CD4-positive, alpha-beta T cell treated with Interferon gamma for 1 hour (primary cell): ENCODE measurements at regions not wholly inside any gene's neighbourhood (a gene's known extent, or its start where the extent isn't known, plus 50 kb on each side); places are given as distances from the start of the nearest gene placed in this dataset.
A peak's percentile ranks its signal among the peaks of the same experiment; 100 is the strongest.
"Not testable (repeated sequence)": the region's sequence is repeated elsewhere in the genome, so short reads cannot be mapped to it uniquely, and the experiment has no call there.

Experiments used
- DNase-seq: peaks from one replicate; pipeline ENCODE4 v3.0.0-alpha.2; 2020

DNA sequence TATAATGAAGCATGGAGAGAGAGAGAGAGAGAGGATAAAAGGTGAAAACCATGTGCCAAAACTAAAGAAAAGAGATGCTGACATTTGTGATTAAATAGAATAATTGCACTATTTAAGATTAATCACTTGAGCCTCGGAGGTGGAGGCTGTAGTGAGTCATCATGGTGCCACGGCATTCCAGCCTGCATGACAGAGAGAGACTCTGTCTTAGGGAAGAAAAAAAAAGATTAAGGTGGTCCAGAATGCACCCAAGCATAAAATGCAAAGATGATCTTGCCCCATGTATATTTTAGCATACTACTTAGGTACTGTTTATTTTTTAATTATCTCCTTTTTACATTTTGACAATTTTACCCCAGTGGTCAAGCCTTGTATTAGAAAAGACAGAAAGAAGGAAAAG, 742.5 kb downstream of the SPATA31A1 start:
- not testable (repeated sequence) for DNase-seq

DNA sequence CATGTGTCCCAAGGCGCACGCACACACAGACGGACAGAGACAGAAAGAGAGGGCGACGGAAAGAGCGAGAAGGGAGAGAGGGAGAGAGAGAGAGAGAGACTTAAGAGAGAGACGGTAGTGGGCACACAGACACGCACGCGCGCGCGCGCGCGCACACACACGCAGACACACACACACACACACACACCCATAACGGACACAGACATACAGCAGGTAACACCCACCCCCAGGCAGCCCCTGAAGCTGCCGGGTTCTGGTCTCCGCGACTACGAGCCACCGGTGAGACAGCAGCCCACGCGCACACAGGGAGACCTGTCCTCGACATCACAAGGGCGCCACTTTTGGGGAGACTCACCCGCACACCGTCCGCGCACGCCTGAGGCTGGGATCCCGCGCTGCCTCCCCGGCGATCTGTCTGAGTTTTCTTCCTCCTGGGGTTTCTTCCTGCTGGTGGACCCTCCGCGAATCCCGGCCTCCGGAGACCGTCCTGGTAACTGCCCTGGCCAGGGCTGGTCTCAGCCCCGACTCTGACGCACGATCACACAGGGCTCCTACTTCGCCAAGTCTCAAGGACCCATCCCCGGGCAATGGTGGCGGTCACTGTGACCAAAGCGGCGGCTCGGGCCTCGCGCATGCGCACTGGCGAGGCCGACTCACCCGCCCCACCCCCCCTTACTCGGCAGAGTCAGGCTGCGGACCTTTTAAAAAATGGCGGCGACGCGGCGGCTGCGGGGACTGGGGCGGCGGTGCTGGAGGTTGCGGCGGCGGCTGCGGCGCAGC, 750.7 kb downstream of the SPATA31A1 start:
- DNase-seq, result peak; percentile 47

DNA sequence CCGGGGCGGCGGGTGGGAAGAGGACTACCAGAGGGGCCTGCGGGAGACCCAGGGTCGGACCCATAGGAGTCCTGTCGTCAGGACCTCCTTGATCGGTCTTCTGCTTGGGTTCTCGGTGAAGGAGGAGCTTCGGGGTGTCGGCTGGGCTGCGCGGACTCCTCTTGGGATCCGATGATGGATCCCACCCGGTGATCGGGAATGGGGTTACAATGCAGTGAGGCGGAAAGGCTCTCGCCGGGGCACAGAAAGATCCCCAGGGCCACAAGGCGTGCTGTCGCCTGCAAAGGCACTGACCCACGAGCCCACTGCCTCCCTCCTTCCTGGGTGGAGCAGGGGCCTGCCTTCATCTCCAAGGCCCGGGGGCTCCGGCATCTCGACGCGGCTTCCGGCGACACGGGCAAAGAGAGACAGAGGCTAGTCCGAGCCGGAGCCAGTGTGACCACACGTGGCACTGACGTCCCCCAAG, 751.3 kb downstream of the SPATA31A1 start:
- not testable (repeated sequence) for DNase-seq

DNA sequence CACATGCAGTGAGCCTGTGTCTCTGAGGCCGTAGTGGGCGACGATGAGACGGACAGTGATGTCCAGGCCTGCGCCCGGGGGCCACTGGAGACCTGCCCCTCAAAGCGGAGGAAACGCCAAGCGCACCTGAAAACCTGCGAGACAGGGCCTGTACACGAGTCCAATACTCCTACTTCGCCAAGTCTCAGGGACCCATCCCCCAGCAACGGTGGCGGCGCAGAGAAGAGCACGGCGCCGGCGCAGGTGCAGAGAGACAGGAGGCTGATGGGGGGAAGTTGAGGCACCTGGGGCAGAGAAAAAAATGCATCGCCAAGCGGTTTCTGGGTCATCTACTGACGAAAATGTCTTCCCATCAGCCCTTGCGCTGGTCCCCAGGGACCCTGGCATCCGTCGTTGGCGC, 751.8 kb downstream of the SPATA31A1 start:
- DNase-seq, result not testable (repeated sequence)

DNA sequence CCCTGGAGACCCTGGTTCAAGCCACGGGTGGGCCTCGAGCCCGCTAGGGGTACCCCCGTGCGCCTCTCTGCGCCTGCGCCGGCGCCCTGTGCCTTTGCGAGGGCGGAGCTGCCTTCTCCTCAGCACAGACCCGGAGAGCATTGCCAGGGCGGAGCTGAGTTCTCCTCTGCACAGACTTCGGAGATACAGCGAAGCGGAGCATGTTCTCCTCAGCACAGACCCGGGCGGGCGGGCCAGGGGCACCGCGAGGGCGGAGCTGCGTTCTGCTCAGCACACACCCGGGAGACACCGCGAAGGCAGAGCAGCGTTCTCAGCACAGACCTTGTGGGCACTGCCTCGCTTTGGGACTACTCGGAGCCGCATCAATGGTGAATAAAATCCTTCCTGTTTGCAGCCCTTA, 753.0 kb downstream of the SPATA31A1 start:
- not testable (repeated sequence) for DNase-seq

DNA sequence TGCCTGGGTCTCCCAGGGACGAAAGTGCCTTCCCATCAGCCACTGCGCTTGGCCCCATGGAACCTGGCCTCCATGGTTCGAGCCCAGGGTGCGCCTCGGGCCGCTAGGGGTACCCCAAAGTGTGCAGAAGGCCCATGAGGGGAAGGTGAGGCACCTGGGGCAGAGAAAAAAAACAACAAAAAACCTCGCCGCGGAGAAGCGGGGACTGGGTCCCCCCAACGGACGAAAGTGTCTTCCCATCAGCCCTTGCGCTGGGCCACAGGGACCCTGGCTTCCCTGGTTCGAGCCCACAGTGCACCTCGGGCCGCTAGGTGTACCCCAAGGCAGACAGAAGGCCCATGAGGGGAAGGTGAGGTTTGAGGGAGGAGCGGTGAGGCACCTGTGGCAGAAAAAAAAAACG, 755.3 kb downstream of the SPATA31A1 start:
- not testable (repeated sequence) for DNase-seq

DNA sequence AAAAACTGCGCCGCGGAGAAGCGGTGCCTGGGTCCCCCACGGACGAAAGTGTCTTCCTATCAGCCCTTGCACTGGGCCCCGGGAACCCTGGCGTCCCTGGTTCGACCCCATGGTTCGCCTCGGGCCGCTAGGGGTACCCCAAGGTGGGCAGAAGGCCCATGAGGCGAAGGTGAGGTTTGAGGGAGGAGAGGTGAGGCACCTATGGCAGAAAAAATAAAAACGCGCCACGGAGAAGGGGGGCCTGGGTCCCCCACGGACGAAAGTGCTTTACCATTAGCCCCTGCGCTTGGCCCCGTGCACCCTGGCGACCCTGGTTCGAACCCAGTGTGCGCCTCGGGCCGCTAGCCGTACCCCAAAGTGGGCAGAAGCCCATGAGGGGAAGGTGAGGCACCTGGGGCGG, 756.1 kb downstream of the SPATA31A1 start:
- DNase-seq, result not testable (repeated sequence)

DNA sequence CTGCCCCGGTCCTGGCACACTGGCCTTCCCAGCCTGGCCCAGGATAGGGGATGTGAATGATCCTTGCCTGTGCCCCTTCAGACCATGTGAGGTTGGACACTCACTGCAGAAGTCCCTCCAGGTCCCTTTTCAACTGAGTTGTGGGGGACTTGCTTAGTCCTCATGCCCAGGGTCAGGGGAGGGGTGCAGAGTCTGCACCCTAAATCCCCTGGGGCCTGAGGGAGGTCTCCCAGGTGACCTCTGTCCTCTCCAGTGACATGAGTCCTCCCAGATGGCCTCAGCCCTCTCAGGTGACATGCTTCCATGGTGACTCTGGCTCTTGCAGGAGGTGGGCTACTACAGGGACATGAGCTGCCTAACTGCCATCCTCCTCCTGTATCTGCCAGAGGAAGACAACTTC, 775.1 kb downstream of the SPATA31A1 start:
- not testable (repeated sequence) for DNase-seq

DNA sequence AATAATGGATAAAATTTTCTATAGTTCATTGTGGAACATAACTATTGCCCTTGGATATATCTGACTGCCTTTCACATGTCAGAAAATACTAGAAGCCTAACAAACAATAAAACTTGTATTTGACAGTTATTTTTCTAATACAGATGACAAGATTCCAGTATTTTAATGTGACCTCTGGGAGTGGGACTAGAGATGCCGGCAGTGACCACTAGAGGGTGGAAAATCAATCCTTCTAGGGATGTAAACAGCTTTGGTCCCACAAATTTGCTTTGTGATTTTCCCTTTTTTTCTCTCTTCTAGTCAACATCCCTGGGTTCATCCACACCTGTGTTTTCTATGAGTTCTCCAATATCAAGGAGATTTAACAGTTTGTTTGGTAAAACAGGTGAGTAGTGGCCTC, 813.7 kb downstream of the SPATA31A1 start:
- not testable (repeated sequence) for DNase-seq

DNA sequence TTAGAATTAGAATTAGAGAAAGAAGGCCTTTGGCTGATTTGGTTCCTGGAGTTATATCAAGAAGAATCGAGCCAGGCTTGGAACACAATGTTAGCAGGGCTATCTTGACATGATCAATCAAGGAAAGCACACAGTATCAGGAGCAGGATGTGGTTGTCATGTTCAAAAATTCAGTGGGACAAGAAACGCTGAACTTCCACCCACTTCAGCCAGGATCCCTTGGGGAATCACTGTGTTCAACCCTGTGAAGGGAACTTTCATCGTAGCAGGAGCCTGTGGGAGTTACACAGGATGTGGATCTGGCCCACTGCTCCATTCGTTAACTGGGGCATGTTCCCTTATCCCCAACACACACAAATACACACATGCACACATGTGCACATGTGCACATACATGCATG, 817.8 kb downstream of the SPATA31A1 start:
- not testable (repeated sequence) for DNase-seq

DNA sequence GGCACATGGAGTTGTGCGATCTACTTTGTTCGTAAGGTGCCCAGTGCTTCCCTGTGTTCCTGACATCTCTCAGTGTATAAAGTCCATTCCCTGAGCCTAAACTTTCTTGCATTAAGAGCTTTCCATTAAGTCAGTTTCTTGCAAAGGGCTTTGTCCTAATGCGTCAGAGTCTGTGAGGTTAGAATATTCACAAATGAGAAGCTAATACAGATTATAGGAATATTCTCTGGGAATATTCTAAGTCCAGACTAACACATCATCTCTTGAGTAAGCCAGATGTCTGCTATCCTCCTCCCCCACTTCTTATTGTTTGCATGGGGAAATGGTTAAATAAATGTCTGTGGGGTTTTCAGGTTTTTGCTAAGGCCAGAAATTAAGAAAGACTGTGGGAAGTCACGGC, 818.6 kb downstream of the SPATA31A1 start:
- not testable (repeated sequence) for DNase-seq

DNA sequence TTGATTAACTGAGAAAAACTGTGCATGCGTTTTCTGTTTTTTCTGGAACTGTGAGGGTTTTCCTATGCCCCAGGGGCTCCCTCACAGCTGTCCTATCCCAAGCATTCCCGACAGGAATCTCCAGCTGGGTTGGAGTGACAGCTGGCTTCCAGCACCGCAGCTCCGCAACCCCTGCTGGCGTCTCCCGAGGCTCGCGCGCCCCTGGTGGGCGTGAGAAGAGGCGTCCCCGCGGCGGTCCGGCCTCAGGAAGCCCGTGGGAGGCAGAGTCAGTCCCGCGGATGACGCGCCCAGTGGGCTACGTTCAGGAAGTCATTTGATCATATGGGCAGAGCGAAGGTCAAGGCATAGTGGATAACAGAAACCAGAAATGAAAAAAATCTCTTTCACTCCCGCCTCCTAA, 821.9 kb downstream of the SPATA31A1 start:
- not testable (repeated sequence) for DNase-seq

DNA sequence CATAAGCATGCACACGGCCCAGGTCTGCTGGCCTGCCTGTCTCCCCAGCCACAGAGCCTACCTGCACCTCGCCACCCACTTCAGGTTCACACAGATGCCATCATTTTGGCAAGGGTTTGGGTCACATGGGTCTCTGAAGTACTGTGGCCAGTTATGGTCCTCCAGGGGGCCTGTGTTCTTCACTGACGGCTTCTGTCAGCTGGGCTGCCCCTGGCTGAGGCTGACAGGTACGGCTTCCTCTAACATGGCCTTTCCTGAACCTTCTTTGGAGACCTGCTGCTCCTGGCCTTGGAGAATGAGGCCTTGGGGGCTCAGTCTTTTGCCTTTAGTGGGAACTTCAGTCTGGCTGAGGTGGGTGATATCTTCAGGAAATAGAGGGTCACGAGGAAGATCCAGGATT, 835.9 kb downstream of the SPATA31A1 start:
- not testable (repeated sequence) for DNase-seq

DNA sequence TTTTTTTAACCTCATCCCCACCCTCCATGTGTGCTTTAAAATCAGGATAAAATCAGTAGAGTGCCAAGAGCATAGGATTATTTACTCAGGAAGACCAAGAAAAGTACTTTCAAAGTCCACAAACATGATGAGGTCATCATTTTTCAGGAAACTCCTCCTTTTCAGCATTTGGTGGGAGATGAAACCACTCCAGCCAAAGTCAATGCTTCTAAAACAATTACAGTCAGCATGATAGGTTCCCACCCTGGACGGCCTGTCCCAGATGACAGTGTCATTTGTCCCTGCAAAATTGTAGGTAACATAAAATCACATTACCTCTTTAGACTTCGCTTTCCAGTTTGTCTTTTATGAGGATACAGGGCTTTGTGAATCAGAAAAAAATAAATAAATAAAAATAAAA, 836.7 kb downstream of the SPATA31A1 start:
- DNase-seq, result not testable (repeated sequence)

DNA sequence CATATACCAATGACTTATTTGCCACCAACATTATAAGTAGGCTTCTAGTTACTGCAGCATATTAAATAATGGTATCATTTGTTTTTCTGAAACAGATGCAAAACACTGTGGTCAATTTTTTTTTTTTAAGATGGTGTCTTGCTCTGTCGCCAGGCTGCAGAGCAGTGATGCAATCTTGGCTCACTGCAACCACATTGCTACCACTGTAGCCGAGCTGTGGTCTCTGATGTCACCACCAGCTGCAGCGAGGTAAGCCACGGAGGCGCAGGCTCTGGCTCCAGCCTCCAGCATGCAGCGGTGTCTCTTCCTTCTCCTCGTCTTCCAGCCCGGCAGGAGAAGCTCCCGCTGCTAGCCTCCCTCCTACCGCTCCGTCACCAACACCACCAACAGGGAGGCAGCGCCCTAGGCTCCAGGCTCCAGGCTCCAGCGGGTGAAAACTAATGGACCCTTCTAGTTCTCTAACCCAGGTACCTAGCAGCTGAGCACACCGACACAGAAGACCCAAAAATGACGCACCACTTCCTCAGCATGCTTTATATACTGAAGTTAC, 840.8 kb downstream of the SPATA31A1 start:
- not testable (repeated sequence) for DNase-seq

DNA sequence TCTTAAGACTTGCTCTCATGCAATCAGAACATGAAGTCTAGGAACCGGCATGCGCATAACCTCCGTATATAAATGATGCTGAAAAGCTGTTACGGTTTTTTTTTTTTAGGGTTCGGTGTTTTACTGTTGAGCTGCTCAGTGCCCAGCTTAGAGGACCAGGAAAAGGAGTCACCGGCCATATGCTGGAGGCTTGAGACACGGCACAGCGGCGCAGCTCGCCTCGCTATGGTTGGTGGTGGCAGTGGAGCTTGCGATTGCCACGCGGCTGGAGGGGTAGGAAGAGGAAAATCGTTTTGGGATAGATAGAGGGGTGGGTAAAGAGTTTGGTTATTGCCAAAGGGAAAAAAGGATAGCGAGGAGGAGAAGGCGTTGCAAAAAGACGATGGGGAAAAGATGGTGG, 841.3 kb downstream of the SPATA31A1 start:
- not testable (repeated sequence) for DNase-seq

DNA sequence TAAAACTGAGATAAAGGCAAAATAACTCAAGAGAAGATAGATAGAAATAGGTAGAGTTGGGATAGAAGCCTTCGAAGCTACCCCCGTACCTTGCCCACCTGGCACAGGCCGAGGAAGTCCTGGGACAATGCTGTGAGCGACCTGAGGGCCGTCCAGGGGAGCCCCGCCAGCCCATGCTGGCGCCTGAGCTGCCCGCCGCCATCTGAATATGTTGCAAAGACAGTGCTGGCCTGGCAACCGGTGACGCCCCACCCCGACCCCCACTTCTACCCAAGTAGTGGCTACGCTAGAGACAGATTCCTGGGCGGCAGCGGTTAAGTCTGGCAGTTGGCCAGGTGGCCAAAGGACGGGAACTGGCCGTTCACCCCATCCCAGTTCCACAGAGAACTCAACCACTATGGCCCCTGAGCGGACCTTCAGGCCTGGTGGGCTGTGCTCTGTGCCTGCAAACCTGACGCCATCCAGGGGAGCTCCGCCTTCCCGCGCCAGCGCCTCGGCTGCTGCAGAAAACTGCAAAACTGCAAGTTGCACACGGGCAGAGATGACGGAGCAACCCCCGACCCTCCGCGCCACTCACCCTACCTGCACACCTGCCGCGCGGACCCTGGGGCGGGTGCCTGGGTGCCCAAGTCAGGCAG, 866.2 kb downstream of the SPATA31A1 start:
- DNase-seq, result not testable (repeated sequence)

DNA sequence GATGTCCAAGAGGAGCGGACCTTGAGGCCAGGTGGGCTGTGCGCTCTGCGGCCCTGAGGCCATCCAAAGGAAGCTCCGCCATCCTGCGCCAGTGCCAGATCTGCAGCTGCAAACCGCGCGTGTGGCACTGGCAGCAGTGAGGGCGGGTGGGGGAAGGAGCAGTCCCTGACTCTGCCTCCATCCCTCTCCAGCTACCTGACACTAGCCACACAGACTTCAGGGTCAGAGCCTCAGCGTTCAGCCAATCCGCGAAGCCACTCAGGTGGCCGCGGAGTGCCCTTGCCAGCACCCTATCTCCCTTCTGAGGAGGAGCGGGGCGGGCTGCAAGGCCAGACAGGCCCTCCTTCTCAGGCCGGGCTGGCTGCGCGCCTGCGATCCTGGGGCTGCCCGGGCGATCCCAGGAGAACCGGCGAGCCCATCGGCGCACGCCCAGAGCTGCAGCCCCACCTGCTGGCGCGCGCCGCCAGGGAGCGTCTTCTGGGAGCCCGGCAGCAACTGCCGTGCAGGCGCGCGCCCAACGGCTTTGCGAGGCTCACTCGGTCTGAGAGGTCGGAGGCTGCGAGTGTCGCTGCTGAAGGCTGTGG, 867.2 kb downstream of the SPATA31A1 start:
- DNase-seq, result not testable (repeated sequence)

DNA sequence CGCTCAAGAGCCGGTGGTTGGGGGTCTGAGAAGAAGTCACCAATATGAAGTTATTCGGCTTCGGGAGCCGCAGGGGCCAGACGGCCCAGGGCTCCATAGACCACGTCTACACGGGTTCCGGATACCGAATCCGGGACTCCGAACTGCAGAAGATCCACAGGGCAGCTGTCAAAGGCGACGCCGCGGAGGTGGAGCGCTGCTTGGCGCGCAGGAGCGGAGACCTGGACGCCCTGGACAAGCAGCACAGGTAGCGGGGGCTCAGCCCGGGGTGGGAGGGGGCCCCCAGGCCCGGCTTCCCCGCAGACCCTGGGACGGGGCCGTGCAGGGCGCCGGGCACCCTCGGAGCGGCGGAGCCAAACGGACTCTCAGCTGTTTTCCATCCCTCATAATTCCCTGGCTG, 867.9 kb downstream of the SPATA31A1 start:
- not testable (repeated sequence) for DNase-seq
